Ovary (tissue), 3 donors: ENCODE measurements at regions not wholly inside any gene's neighbourhood (a gene's known extent, or its start where the extent isn't known, plus 50 kb on each side); places are given as distances from the start of the nearest gene placed in this dataset.

Experiments
- CTCF ChIP-seq, 3 donors: fragments of 450-650 bp in 2 of 3; fragments of 200-600 bp in 1 of 3; IDR thresholded peaks; one replicate each; pipeline versions ENCODE4 v1.5.1 to v1.8.0; 2016 to 2022; ENCODE audit warnings: antibody characterized with exemption in 3 of 3, mild to moderate bottlenecking in 1 of 3
- EP300 ChIP-seq: sonication (generic); formaldehyde crosslinking; IDR thresholded peaks from one replicate; pipeline ENCODE4 v1.6.1; 2017; ENCODE audit warnings: antibody characterized with exemption
- POLR2A ChIP-seq: fragments of 450-650 bp; IDR thresholded peaks from one replicate; pipeline ENCODE4 v1.6.1; 2017; ENCODE audit warnings: antibody characterized with exemption, mild to moderate bottlenecking, moderate library complexity
- donor health status: DM: no; HTN: no; CAD: no.

- TF ChIP-seq EP300 (no peak), CTCF (IDR thresholded peaks at IDR 0.05) (no peak), POLR2A (no peak)
Measured at GRCh38 chr5:106959387-106959786, 711.4 kb downstream of the EFNA5 start.
